Astrocyte (in vitro differentiated cells and primary cell): ENCODE measurements at regions not wholly inside any gene's neighbourhood (a gene's known extent, or its start where the extent isn't known, plus 50 kb on each side); places are given as distances from the start of the nearest gene placed in this dataset.

Source experiments
- EZH2 ChIP-seq: IDR thresholded peaks from 2 replicates; pipeline ENCODE4 v1.6.1; 2012; ENCODE audit warnings: mild to moderate bottlenecking, low read length, inconsistent platforms; ENCODE audit not compliant: insufficient read depth
- TF ChIP-seq, protein P1 (sequence below): IDR thresholded peaks from 2 replicates; pipeline ENCODE4 v1.5.1; 2011; ENCODE audit warnings: low read depth, mild to moderate bottlenecking, inconsistent platforms, low read length, moderate library complexity; ENCODE audit not compliant: insufficient read depth

DNA sequence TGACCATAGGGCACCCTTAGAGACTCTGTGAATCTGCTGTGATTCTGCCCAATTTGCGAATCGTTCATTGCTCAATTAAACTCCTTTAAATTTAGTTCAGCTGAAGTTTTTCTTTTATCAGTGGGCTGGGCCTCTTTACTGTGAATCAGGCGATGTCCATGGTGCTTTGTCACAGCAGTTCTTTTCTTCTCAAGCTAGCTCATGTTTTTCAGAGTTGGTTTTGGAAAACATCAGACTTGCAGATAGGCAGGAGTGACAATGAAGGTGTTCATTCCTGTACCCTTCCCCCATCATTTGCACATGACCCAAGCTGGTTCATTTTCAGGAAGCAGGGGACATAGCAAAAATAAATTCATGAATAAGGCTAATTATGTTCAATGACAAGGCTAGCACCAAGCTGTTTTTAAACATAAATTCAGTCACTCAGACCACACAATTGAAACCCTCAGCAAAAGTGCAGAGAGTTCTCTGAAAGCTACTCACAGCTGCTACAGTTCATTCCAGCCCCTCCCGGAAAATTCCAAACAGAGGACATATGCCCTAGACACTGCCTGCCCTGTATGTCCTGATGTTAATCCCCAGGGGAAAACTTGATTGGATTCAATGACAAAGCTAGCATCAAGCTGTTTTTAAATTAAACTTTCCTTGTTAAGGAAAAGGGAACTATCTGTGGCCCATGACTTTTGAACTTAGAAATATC lies 383.3 kb downstream of the C12orf75 start:
- TF ChIP-seq, protein P1, sequence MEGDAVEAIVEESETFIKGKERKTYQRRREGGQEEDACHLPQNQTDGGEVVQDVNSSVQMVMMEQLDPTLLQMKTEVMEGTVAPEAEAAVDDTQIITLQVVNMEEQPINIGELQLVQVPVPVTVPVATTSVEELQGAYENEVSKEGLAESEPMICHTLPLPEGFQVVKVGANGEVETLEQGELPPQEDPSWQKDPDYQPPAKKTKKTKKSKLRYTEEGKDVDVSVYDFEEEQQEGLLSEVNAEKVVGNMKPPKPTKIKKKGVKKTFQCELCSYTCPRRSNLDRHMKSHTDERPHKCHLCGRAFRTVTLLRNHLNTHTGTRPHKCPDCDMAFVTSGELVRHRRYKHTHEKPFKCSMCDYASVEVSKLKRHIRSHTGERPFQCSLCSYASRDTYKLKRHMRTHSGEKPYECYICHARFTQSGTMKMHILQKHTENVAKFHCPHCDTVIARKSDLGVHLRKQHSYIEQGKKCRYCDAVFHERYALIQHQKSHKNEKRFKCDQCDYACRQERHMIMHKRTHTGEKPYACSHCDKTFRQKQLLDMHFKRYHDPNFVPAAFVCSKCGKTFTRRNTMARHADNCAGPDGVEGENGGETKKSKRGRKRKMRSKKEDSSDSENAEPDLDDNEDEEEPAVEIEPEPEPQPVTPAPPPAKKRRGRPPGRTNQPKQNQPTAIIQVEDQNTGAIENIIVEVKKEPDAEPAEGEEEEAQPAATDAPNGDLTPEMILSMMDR = no peak
- TF ChIP-seq EZH2 = no peak
